ENCODE measurements at regions not wholly inside any gene's neighbourhood (a gene's known extent, or its start where the extent isn't known, plus 50 kb on each side); places are given as distances from the start of the nearest gene placed in this dataset.
"Not testable (repeated sequence)": the region's sequence is repeated elsewhere in the genome, so short reads cannot be mapped to it uniquely, and the experiment has no call there.

GRCh38 chr2:53610260-53610659 lies 157.3 kb upstream of the CHAC2 start:
- intact Hi-C loops (cut with DNase I) = no loop called here
- no peak for DNase-seq
- Histone ChIP-seq H3K27ac (no peak overlapping the region), H3K36me3 (no peaks in the 10 kb centered on the region), H3K4me3 (no peak overlapping the region), H3K9me3 (no peaks in the 10 kb centered on the region), H3K4me1 (no peaks in the 10 kb centered on the region), H3K27me3 (no peaks in the 10 kb centered on the region)
- TF ChIP-seq POLR2AphosphoS5 (IDR thresholded peaks at IDR 0.05) (no peak), POLR2A (IDR thresholded peaks at IDR 0.05) (no peak), CTCF (IDR thresholded peaks at IDR 0.05) (no peak), EP300 (IDR thresholded peaks at IDR 0.05) (no peak)

- TF ChIP-seq POLR2AphosphoS5 (IDR thresholded peaks at IDR 0.05) = no peak
- TF ChIP-seq EP300 (IDR thresholded peaks at IDR 0.05) = no peak
- no peak for TF ChIP-seq POLR2A (IDR thresholded peaks at IDR 0.05)
- TF ChIP-seq CTCF (IDR thresholded peaks at IDR 0.05) = no peak
- Histone ChIP-seq H3K4me1 (no peaks in the 10 kb centered on the region), H3K27me3 (no peaks in the 10 kb centered on the region), H3K9me3 (no peaks in the 10 kb centered on the region), H3K4me3 (no peak overlapping the region), H3K27ac (no peak overlapping the region), H3K36me3 (no peaks in the 10 kb centered on the region)
- 94% methylated on average over 6 of the region's 6 CpGs for WGBS, 2 donors
- no peak for DNase-seq
- intact Hi-C loops (cut with DNase I) = no loop called here
These were observed 158.1 kb upstream of the CHAC2 start for GRCh38 chr2:53609551-53609950.

- WGBS, 2 donors = 83 to 89% methylated on average over 5 of the region's 5 CpGs
- DNase-seq = no peak
- intact Hi-C loops (cut with DNase I) = no loop called here
These were observed 159.3 kb upstream of the CHAC2 start for GRCh38 chr2:53608293-53608692.

GRCh38 chr2:53600815-53601214 lies 166.8 kb upstream of the CHAC2 start:
- H3K27ac ChIP-seq = no peak overlapping the region
- DNase-seq = no peak
- H3K27me3 ChIP-seq = no peaks in the 10 kb centered on the region
- peaks cover 0 to 14% (median 5%) of the 10 kb centered on the region in 4 donors for H3K4me1 ChIP-seq
- intact Hi-C loops (cut with DNase I) = no loop called here
- no peak for TF ChIP-seq POLR2A (IDR thresholded peaks at IDR 0.05)
- TF ChIP-seq EP300 (IDR thresholded peaks at IDR 0.05) = no peak
- no peak for TF ChIP-seq POLR2AphosphoS5 (IDR thresholded peaks at IDR 0.05)
- TF ChIP-seq CTCF (IDR thresholded peaks at IDR 0.05) = no peak
- 71 to 78% methylated on average over 3 of the region's 3 CpGs for WGBS, 2 donors
- no peaks in the 10 kb centered on the region for H3K36me3 ChIP-seq
- H3K4me3 ChIP-seq = no peak overlapping the region
- H3K9me3 ChIP-seq = no peaks in the 10 kb centered on the region

More at GRCh38 chr2:53608293-53608692, 159.3 kb upstream of the CHAC2 start:
- H3K27ac ChIP-seq = no peak overlapping the region
- no peaks in the 10 kb centered on the region for H3K4me1 ChIP-seq
- TF ChIP-seq POLR2AphosphoS5 (IDR thresholded peaks at IDR 0.05) (no peak), CTCF (IDR thresholded peaks at IDR 0.05) (no peak), EP300 (IDR thresholded peaks at IDR 0.05) (no peak), POLR2A (IDR thresholded peaks at IDR 0.05) (no peak)
- H3K4me3 ChIP-seq = no peak overlapping the region
- no peaks in the 10 kb centered on the region for H3K9me3 ChIP-seq
- no peaks in the 10 kb centered on the region for H3K27me3 ChIP-seq
- no peaks in the 10 kb centered on the region for H3K36me3 ChIP-seq

- H3K36me3 ChIP-seq; H3K9me3 ChIP-seq; DNase-seq; intact Hi-C loops (cut with DNase I); H3K4me3 ChIP-seq; H3K4me1 ChIP-seq; H3K27ac ChIP-seq; H3K27me3 ChIP-seq: not testable (repeated sequence)
- 87% methylated on average over 38 of the region's 38 CpGs for WGBS, 2 donors
These were observed 180.6 kb upstream of the CHAC2 start for GRCh38 chr2:53586733-53587612.

All from sigmoid colon (tissue), 6 donors.